GM12878 (cell line): ENCODE measurements at regions not wholly inside any gene's neighbourhood (a gene's known extent, or its start where the extent isn't known, plus 50 kb on each side); places are given as distances from the start of the nearest gene placed in this dataset.

Experiments
- ATF2 ChIP-seq: IDR thresholded peaks from 2 replicates; pipeline ENCODE4 v1.6.1; 2012; ENCODE audit warnings: low read length, inconsistent platforms
- CEBPB ChIP-seq, 2 experiments: fragments of 150-350 bp in 1 of 2; IDR thresholded peaks; 2 replicates each; pipeline ENCODE4 v1.6.1; 2012 to 2014; ENCODE audit warnings: low read depth in 2 of 2, low read length in 2 of 2, borderline replicate concordance in 1 of 2, inconsistent platforms in 1 of 2
- CHD2 ChIP-seq: IDR thresholded peaks from 2 replicates; pipeline ENCODE4 v1.6.1; 2011; ENCODE audit warnings: low read depth, low read length, improper control_type of control experiment, borderline replicate concordance
- CREB1 ChIP-seq: IDR thresholded peaks from 2 replicates; pipeline ENCODE4 v1.6.1; 2012; ENCODE audit warnings: low read depth, mild to moderate bottlenecking, inconsistent platforms
- FOXM1 ChIP-seq: IDR thresholded peaks from 2 replicates; pipeline ENCODE4 v1.6.1; 2012; ENCODE audit warnings: low read depth, mild to moderate bottlenecking, inconsistent platforms, low read length, moderate library complexity
- GABPA ChIP-seq: IDR thresholded peaks from 2 replicates; pipeline ENCODE4 v1.6.1; 2014; ENCODE audit warnings: antibody characterized with exemption, low read depth, mild to moderate bottlenecking, inconsistent platforms
- GATAD2B ChIP-seq: fragments of 450-650 bp; conservative IDR thresholded peaks from 2 replicates; pipeline ENCODE4 v1.6.1; 2017; ENCODE audit warnings: low read depth, mild to moderate bottlenecking, moderate library complexity
- IRF4 ChIP-seq: IDR thresholded peaks from 2 replicates; pipeline ENCODE4 v1.6.1; 2011; ENCODE audit warnings: low read depth, low read length
- KLF5 ChIP-seq: fragments of 450-650 bp; IDR thresholded peaks from 2 replicates; pipeline ENCODE4 v1.6.1; 2014; ENCODE audit warnings: mild to moderate bottlenecking; ENCODE audit not compliant: partially characterized antibody
- NFIC ChIP-seq: IDR thresholded peaks from 2 replicates; pipeline ENCODE4 v1.6.1; 2012; ENCODE audit warnings: low read depth, mild to moderate bottlenecking, inconsistent platforms, low read length, moderate library complexity
- NR2F1 ChIP-seq: fragments of 450-650 bp; conservative IDR thresholded peaks from 2 replicates; pipeline ENCODE4 v1.6.1; 2017; ENCODE audit warnings: mild to moderate bottlenecking
- PBX3 ChIP-seq: IDR thresholded peaks from 2 replicates; pipeline ENCODE4 v1.6.1; 2011; ENCODE audit warnings: mild to moderate bottlenecking, low read depth, low read length, moderate library complexity; ENCODE audit not compliant: insufficient replicate concordance
- POLR2AphosphoS5 ChIP-seq: IDR thresholded peaks from 2 replicates; pipeline ENCODE4 v1.6.1; 2011; ENCODE audit warnings: mild to moderate bottlenecking, low read length, inconsistent platforms
- RAD21 ChIP-seq: IDR thresholded peaks from 2 replicates; pipeline ENCODE4 v1.6.1; 2011; ENCODE audit warnings: mild to moderate bottlenecking, low read depth, low read length, moderate library complexity; ENCODE audit not compliant: insufficient read depth
- RCOR1 ChIP-seq: conservative IDR thresholded peaks from 2 replicates; pipeline ENCODE4 v1.6.1; 2012; ENCODE audit warnings: low read depth, low read length, improper control_type of control experiment
- RELA ChIP-seq: fragments of 450-650 bp; IDR thresholded peaks from 2 replicates; pipeline ENCODE4 v1.8.0; 2014; ENCODE audit warnings: borderline replicate concordance; ENCODE audit not compliant: partially characterized antibody
- SKIL ChIP-seq: fragments of 450-650 bp; IDR thresholded peaks from 2 replicates; pipeline ENCODE4 v1.6.1; 2017; ENCODE audit warnings: mild to moderate bottlenecking, low read depth, inconsistent platforms; ENCODE audit not compliant: poor library complexity, severe bottlenecking
- SREBF1 ChIP-seq: IDR thresholded peaks from 2 replicates; pipeline ENCODE4 v1.6.1; 2012; ENCODE audit warnings: mild to moderate bottlenecking, low read length
- STAT3 ChIP-seq: IDR thresholded peaks from 2 replicates; pipeline ENCODE4 v1.6.1; 2011; ENCODE audit warnings: low read depth, low read length, improper control_type of control experiment
- TCF12 ChIP-seq: IDR thresholded peaks from 2 replicates; pipeline ENCODE4 v1.6.1; 2011; ENCODE audit warnings: low read depth, mild to moderate bottlenecking, low read length
- USF1 ChIP-seq: IDR thresholded peaks from 2 replicates; pipeline ENCODE4 v1.6.1; 2011; ENCODE audit warnings: borderline replicate concordance, low read depth, mild to moderate bottlenecking, moderate library complexity, mixed read lengths, low read length; ENCODE audit not compliant: insufficient read depth; ENCODE audit errors: extremely low read length
- ZBED1 ChIP-seq: IDR thresholded peaks from 2 replicates; pipeline ENCODE4 v1.6.1; 2016; ENCODE audit warnings: borderline replicate concordance
- TF ChIP-seq, protein P1 (sequence below): IDR thresholded peaks from 2 replicates; pipeline ENCODE4 v1.6.1; 2011; ENCODE audit warnings: borderline replicate concordance, low read depth, mild to moderate bottlenecking, moderate library complexity, low read length; ENCODE audit not compliant: insufficient read depth, poor library complexity, severe bottlenecking

DNA sequence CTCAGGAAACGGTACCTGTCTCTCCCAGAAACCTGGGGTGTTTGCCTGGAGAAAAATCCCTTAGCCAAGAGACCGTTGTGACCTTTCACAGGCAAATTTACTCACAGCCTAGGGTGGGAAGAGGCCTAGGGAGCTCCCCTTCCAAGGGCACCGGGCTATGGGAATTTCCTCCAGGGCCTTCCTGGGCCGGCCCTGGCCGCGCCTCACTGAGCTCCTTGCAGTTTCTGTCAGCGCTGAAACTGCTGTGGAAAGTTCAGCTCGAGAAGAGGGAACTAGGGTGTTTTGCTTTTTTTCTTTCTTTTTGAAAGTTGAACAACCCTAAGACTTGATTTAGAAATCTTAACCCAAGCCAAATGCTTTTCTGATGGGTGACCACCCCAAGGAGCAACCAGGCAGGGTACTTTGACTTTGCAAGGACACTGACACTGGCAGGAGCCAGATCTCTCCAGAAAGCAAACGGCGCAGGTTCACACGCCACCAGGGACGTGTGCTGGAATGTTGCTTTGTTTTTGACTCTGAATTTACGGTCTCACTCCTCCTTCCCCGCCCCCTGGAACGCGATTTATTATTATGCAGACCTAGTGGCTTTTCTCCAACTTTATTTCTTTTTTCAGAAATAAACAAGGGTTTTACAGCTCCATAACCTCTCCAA, 229.6 kb upstream of the JUN start (continued):
- TF ChIP-seq TCF12 (0 out of 2 replicates have a peak, but pooled peaks have one; percentile 5), PBX3 (no peak), IRF4 (no peak; the same call in 1 of the 2 replicates), ATF2 (peak; percentile 59; the same call in 1 of the 2 replicates), CHD2 (no peak), SKIL (peak; percentile 45), ZBED1 (no peak), SREBF1 (no peak), POLR2AphosphoS5 (no peak), CREB1 (peak; percentile 48; the same call in 1 of the 2 replicates), RAD21 (no peak), RCOR1 (no peak), NR2F1 (peak; percentile 57), FOXM1 (peak; percentile 69; the same call in 1 of the 2 replicates), CEBPB (IDR thresholded peaks at IDR 0.05; ENCODE audit: borderline replicate concordance in 1 of 2, low read depth in 2 of 2, low read length in 2 of 2) (0 out of 4 replicates have a peak, but pooled peaks of 1 of the 2 experiments have one; percentile 33), KLF5 (no peak), NFIC (peak; percentile 81), GATAD2B (peak; percentile 83), STAT3 (no peak), GABPA (no peak), USF1 (no peak), RELA (peak; percentile 76)
- TF ChIP-seq, protein P1, sequence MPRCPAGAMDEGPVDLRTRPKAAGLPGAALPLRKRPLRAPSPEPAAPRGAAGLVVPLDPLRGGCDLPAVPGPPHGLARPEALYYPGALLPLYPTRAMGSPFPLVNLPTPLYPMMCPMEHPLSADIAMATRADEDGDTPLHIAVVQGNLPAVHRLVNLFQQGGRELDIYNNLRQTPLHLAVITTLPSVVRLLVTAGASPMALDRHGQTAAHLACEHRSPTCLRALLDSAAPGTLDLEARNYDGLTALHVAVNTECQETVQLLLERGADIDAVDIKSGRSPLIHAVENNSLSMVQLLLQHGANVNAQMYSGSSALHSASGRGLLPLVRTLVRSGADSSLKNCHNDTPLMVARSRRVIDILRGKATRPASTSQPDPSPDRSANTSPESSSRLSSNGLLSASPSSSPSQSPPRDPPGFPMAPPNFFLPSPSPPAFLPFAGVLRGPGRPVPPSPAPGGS = peak; percentile 65
